ENCODE measurements at regions not wholly inside any gene's neighbourhood (a gene's known extent, or its start where the extent isn't known, plus 50 kb on each side); places are given as distances from the start of the nearest gene placed in this dataset.
"Not testable (repeated sequence)": the region's sequence is repeated elsewhere in the genome, so short reads cannot be mapped to it uniquely, and the experiment has no call there.

GRCh38 chr15:99454941-99455788 lies 110.6 kb upstream of the MEF2A start:
- no peak for DNase-seq (ENCODE audit: low read depth in 3 of 3, low spot score in 1 of 3)

DNA sequence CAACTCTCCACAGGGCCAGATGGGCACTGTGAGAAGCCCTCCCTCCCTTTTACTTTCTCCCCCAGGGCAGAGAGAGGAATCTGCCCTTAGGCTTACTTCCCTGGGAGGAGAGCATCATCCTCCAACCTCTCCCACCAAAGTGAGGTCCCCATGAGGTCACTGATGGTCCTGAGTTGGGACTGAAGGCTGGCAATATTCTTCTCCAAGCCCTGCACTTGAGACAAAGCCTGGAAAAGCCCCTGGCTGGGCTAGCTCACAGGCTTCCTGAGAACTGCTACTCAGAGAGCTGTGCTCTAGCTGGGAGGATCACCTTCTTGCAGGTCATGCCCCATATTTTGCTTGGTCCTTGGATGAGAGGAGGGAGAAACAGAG lies 110.0 kb upstream of the MEF2A start:
- DNase-seq (ENCODE audit: low read depth in 3 of 3, low spot score in 1 of 3): no peak

GRCh38 chr15:99464137-99464536 lies 101.6 kb upstream of the MEF2A start:
- DNase-seq (ENCODE audit: low read depth in 3 of 3, low spot score in 1 of 3): no peak

DNA sequence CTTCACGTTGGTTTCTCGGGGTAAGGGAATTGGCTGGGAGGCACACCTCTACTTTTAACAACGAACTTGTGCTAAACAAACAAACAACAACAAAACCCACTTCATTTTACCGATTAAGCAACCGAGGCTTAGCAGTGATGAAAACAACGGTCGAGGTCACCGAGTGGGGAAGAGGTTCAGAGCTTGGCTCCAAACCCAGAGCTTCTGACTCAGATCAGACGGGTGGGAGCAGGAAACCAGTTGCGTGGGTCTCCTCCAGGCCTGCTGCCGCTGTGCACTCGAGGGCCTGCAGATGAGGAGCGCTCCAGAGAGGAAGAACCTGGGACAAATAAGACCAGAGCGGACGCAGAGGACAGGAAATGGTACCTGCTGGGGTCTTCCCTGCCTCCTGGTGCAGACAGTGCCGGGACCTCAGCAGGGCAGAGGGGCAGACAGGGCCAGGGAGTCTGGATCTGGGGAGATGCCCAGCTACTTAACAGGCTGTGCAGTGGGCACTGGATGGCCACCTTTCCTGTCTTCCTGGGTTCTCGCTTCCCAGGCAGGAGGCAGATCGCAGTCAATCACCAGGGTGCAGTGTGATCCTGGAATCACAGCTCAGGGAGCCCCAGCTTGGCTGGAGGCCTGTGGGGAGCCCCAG lies 99.0 kb upstream of the MEF2A start:
- DNase-seq (ENCODE audit: low read depth in 3 of 3, low spot score in 1 of 3): no peak

- no peak for DNase-seq (ENCODE audit: low read depth in 3 of 3, low spot score in 1 of 3)
Measured at GRCh38 chr15:99467338-99467720, 98.5 kb upstream of the MEF2A start.

GRCh38 chr15:99467853-99468464 lies 97.8 kb upstream of the MEF2A start:
- DNase-seq (ENCODE audit: low read depth in 3 of 3, low spot score in 1 of 3): no peak

- DNase-seq (ENCODE audit: low read depth in 3 of 3, low spot score in 1 of 3): not testable (repeated sequence)
Measured at GRCh38 chr15:99470204-99470603, 95.6 kb upstream of the MEF2A start.

GRCh38 chr15:99472416-99473145 lies 93.2 kb upstream of the MEF2A start:
- no peak for DNase-seq (ENCODE audit: low read depth in 3 of 3, low spot score in 1 of 3)

DNA sequence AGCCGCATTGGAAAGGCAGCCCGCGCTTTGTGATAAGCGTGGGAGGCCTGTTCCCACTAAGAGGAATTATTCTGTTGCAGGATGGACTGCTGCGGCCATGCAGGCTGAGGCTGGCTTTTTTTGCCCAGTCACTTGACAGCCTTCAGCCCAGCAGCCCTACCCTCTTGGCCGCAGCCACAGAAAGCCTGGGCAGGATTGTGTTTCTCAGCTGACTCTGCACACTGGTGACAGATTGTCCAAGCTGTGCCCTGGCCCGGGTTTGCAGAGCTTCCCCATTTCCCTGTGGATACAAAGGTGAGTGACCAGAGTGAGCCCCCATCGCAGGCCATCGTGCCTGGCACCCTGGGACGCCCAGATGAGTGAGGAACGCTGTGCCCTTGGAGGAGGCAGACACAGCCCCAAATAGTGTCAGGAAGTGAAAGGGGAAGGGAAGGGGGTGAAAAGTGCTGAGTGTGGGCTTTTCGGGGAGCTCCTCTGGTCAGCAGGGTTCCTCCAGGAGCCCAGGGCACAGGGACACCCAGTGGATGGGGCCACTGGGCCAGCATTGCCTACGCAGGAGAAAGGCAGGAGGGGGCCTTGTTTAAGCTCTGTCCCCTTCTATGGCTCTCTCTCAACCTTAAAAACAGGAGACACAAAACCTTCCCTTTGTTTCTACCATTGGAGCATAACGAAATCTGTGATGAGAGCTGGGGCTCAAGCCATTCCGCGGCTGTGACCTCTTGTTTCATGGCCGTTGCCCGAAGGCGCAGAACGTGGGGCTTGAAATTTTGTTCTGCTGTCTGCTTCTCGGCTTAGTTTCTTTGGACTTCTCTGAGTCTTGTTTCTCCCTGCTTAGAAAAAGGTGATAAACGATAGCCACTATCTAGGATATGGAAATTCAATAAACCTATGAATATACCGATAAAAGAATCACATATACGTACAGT lies 91.5 kb upstream of the MEF2A start:
- no peak for DNase-seq (ENCODE audit: low read depth in 3 of 3, low spot score in 1 of 3)

GRCh38 chr15:99474909-99475753 lies 90.7 kb upstream of the MEF2A start:
- DNase-seq (ENCODE audit: low read depth in 3 of 3, low spot score in 1 of 3): no peak

GRCh38 chr15:99475754-99476412 lies 89.9 kb upstream of the MEF2A start:
- DNase-seq (ENCODE audit: low read depth in 3 of 3, low spot score in 1 of 3): no peak

GRCh38 chr15:99476413-99477222 lies 89.2 kb upstream of the MEF2A start:
- DNase-seq (ENCODE audit: low read depth in 3 of 3, low spot score in 1 of 3): no peak

- no peak for DNase-seq (ENCODE audit: low read depth in 3 of 3, low spot score in 1 of 3)
Measured at GRCh38 chr15:99477791-99478471, 87.9 kb upstream of the MEF2A start.

- no peak for DNase-seq (ENCODE audit: low read depth in 3 of 3, low spot score in 1 of 3)
Measured at GRCh38 chr15:99478977-99479376, 86.8 kb upstream of the MEF2A start.

DNA sequence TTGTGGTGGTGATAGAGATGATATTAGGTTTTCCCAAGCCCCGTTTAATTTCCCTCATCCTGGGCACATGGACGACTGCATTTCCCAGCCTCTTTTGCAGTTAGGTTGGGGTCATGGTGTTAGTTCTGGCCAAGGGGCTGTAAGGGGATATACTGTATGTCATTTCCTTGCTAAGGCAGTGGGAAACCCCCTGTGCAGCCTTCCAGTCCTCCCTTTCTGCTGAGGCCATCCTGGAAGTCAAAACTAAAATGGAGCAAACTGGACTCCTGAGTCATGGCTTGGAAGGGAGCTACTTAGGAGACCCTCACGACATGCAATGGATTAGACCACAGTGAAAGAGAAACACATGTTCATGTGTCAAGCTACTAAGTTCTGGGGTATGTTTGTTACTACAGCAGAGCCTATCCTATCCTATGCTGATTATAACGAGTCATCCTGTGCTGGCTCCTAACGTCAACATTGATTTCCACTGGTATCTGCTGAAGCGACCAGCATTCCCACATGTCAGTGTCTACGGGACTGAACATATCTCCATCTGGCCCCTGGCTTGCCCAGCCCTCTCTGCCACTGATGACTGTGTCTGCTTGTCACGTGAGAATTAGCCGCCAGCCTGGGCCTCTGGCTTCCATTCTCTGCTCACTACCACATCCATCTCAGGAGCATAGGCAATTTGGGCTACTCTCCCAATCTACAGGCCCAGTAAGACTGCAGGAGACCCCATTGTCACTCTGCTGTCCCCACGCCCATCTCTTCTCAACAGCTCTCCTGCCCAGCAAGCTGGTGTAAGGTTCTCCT lies 85.6 kb upstream of the MEF2A start:
- no peak for DNase-seq (ENCODE audit: low read depth in 3 of 3, low spot score in 1 of 3)

- DNase-seq (ENCODE audit: low read depth in 3 of 3, low spot score in 1 of 3): no peak
Measured at GRCh38 chr15:99481113-99481950, 84.5 kb upstream of the MEF2A start.

Measured in stimulated activated CD4-positive, alpha-beta T cell treated with anti-CD3 and anti-CD28 coated beads, TNF-alpha, amount 100 ng/mL, for 1 hour (primary cell).